HL-60 (cell line): ENCODE measurements at regions not wholly inside any gene's neighbourhood (a gene's known extent, or its start where the extent isn't known, plus 50 kb on each side); places are given as distances from the start of the nearest gene placed in this dataset.

Source experiments
- DNase-seq, 2 experiments: peaks; one replicate each; pipeline ENCODE4 v3.0.0-alpha.2; 2010 to 2020; ENCODE audit warnings: low read depth in 1 of 2, low spot score in 1 of 2
- H3K27ac ChIP-seq: fragments of 250-450 bp; sonication (Bioruptor Pico); replicated peaks from 2 replicates; pipeline ENCODE4 v1.5.1; 2020; ENCODE audit warnings: mild to moderate bottlenecking, moderate library complexity
- H3K27me3 ChIP-seq: fragments of 250-450 bp; sonication (Bioruptor Pico); 2 replicates; pipeline ENCODE4 v1.5.1; 2021; ENCODE audit warnings: mild to moderate bottlenecking, moderate library complexity; ENCODE audit not compliant: insufficient read depth, poor library complexity, severe bottlenecking
- H3K4me3 ChIP-seq: replicated peaks from 2 replicates; pipeline ENCODE4 v1.5.1; 2011; ENCODE audit warnings: mild to moderate bottlenecking, control low read depth, low read length; ENCODE audit not compliant: insufficient read depth
- CTCF ChIP-seq: IDR thresholded peaks from one replicate; pipeline ENCODE4 v1.5.1; 2011; ENCODE audit warnings: low read length, control low read depth, inconsistent platforms; ENCODE audit not compliant: insufficient read depth
- GABPA ChIP-seq: IDR thresholded peaks from 2 replicates; pipeline ENCODE4 v1.6.1; 2012; ENCODE audit warnings: low read depth
- POLR2AphosphoS5 ChIP-seq: IDR thresholded peaks from 2 replicates; pipeline ENCODE4 v1.6.1; 2012; ENCODE audit warnings: low read depth
- REST ChIP-seq: IDR thresholded peaks from 2 replicates; pipeline ENCODE4 v1.6.1; 2012; ENCODE audit warnings: low read depth; ENCODE audit not compliant: insufficient replicate concordance
- SPI1 ChIP-seq: IDR thresholded peaks from 2 replicates; pipeline ENCODE4 v1.6.1; 2012; ENCODE audit warnings: low read depth, mild to moderate bottlenecking, borderline replicate concordance

- DNase-seq = no peak
- TF ChIP-seq CTCF = no peak
- no peak for TF ChIP-seq GABPA
- no peak for TF ChIP-seq POLR2AphosphoS5
- Histone ChIP-seq H3K27me3 (no peaks in the 10 kb centered on the region), H3K27ac (no peak overlapping the region), H3K4me3 (no peak overlapping the region)
Measured at GRCh38 chr9:8186560-8186959, 387.0 kb upstream of the DMAC1 start.

GRCh38 chr9:8183618-8184017, 384.0 kb upstream of the DMAC1 start:
- H3K27me3 ChIP-seq = no peaks in the 10 kb centered on the region
- no peak overlapping the region for H3K27ac ChIP-seq
- no peak for DNase-seq
- no peak overlapping the region for H3K4me3 ChIP-seq
- no peak for TF ChIP-seq REST

- no peak overlapping the region for H3K27ac ChIP-seq
- no peaks in the 10 kb centered on the region for H3K27me3 ChIP-seq
- DNase-seq = no peak
- no peak overlapping the region for H3K4me3 ChIP-seq
- no peak for TF ChIP-seq GABPA
- TF ChIP-seq CTCF = no peak
- TF ChIP-seq REST = no peak
- no peak for TF ChIP-seq SPI1
- no peak for TF ChIP-seq POLR2AphosphoS5
Measured at GRCh38 chr9:8179381-8180053, 379.9 kb upstream of the DMAC1 start.

GRCh38 chr9:8172000-8172399, 372.4 kb upstream of the DMAC1 start:
- Histone ChIP-seq H3K4me3 (no peak overlapping the region), H3K27me3 (no peaks in the 10 kb centered on the region), H3K27ac (no peak overlapping the region)
- TF ChIP-seq SPI1 = no peak
- no peak for TF ChIP-seq GABPA
- no peak for TF ChIP-seq REST
- no peak for TF ChIP-seq CTCF
- no peak for TF ChIP-seq POLR2AphosphoS5
- DNase-seq = no peak
